Ammon's horn (tissue), 1 donor: ENCODE measurements at regions not wholly inside any gene's neighbourhood (a gene's known extent, or its start where the extent isn't known, plus 50 kb on each side); places are given as distances from the start of the nearest gene placed in this dataset.
"Not testable (repeated sequence)": the region's sequence is repeated elsewhere in the genome, so short reads cannot be mapped to it uniquely, and the experiment has no call there.

Source experiments
- DNase-seq: peaks from one replicate; pipeline ENCODE4 v3.0.0-alpha.2; 2016; ENCODE audit warnings: low spot score

GRCh38 chr12:83929792-83930191 lies 982.8 kb downstream of the SLC6A15 start:
- not testable (repeated sequence) for DNase-seq

- no peak for DNase-seq
These were observed 991.6 kb downstream of the SLC6A15 start for GRCh38 chr12:83920821-83921547.

GRCh38 chr12:83919081-83919480 lies 993.5 kb downstream of the SLC6A15 start:
- no peak for DNase-seq

GRCh38 chr12:83904175-83904574 lies 1008.4 kb downstream of the SLC6A15 start:
- no peak for DNase-seq

- DNase-seq = no peak
These were observed 1016.2 kb downstream of the SLC6A15 start for GRCh38 chr12:83896416-83896815.

GRCh38 chr12:83893101-83893500 lies 1019.5 kb downstream of the SLC6A15 start:
- no peak for DNase-seq

GRCh38 chr12:83889745-83890144 lies 1022.9 kb downstream of the SLC6A15 start:
- no peak for DNase-seq

GRCh38 chr12:83886479-83886878 lies 1026.1 kb downstream of the SLC6A15 start:
- no peak for DNase-seq

GRCh38 chr12:83870921-83871599 lies 1041.5 kb downstream of the SLC6A15 start:
- not testable (repeated sequence) for DNase-seq

GRCh38 chr12:83866477-83866876 lies 1046.1 kb downstream of the SLC6A15 start:
- peak; percentile 6 for DNase-seq

GRCh38 chr12:83865431-83865830 lies 1047.2 kb downstream of the SLC6A15 start:
- DNase-seq = no peak

- no peak for DNase-seq
These were observed 1048.5 kb downstream of the SLC6A15 start for GRCh38 chr12:83864054-83864453.

GRCh38 chr12:83859021-83859420 lies 1053.6 kb downstream of the SLC6A15 start:
- no peak for DNase-seq

GRCh38 chr12:83856803-83857202 lies 1055.8 kb downstream of the SLC6A15 start:
- no peak for DNase-seq

- DNase-seq = no peak
These were observed 1062.1 kb downstream of the SLC6A15 start for GRCh38 chr12:83850531-83850930.

- DNase-seq = no peak
These were observed 1063.9 kb downstream of the SLC6A15 start for GRCh38 chr12:83848702-83849101.

GRCh38 chr12:83843541-83843940 lies 1069.1 kb downstream of the SLC6A15 start:
- no peak for DNase-seq

GRCh38 chr12:83841620-83842019 lies 1071.0 kb downstream of the SLC6A15 start:
- DNase-seq = no peak

GRCh38 chr12:83827860-83828259 lies 1084.7 kb downstream of the SLC6A15 start:
- no peak for DNase-seq

- peak; percentile 26 for DNase-seq
These were observed 1085.4 kb downstream of the SLC6A15 start for GRCh38 chr12:83827193-83827592.

GRCh38 chr12:83826112-83826511 lies 1086.5 kb downstream of the SLC6A15 start:
- DNase-seq = peak; percentile 8

- DNase-seq = peak; percentile 37
These were observed 1089.1 kb downstream of the SLC6A15 start for GRCh38 chr12:83823386-83824045.

- no peak for DNase-seq
These were observed 1090.6 kb downstream of the SLC6A15 start for GRCh38 chr12:83821967-83822366.
